ENCODE measurements at regions not wholly inside any gene's neighbourhood (a gene's known extent, or its start where the extent isn't known, plus 50 kb on each side); places are given as distances from the start of the nearest gene placed in this dataset.

DNA sequence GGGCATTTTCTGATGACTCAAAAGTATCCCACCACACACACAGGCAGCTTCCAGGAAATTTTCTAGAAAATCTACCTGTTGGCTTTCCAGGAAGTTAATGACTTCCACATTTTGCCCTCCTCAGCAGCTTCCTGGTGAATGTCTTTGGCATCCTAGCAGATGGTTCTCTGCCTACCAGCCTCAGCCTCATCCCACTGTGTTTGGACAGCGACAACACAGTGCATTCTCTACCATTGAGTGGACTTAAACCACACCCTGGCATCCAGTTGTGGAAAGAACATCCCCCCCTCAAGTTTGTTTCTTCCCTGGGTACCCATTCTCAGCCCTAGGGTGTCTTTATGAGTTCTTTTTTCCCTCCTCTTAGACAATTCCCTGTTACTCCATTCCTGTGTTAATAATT lies 50.8 kb upstream of the GADL1 start:
- no peaks in the 10 kb centered on the region for H3K27me3 ChIP-seq (ENCODE audit: insufficient read depth, low read length)
- no peak overlapping the region for H3K4me3 ChIP-seq (ENCODE audit: low read length)
- peaks cover 7% of the 10 kb centered on the region for H3K4me1 ChIP-seq (ENCODE audit: insufficient read depth, low read length)
- H3K9me3 ChIP-seq (ENCODE audit: low read depth, low read length): no peaks in the 10 kb centered on the region

DNA sequence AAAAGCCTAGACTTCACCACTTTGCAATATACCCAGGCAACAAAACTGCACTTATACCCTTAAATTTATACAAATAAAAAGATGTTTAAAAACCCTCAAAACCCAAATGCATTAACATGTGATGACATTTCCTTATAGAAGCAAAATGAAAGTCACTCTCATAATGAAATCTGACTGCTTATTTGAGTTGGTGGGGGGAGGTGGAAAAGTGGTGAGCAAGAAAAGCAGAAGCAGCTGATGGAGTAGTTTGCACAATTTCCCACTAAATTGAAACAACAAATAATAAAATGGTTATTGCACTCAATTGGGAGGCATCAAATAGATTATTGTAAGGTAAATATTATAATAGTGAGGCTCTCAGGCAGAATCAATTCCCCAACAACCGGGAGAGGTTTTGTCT lies 54.0 kb upstream of the GADL1 start:
- Histone ChIP-seq H3K27me3 (ENCODE audit: insufficient read depth, low read length) (no peaks in the 10 kb centered on the region), H3K4me3 (ENCODE audit: low read length) (no peak overlapping the region), H3K4me1 (ENCODE audit: insufficient read depth, low read length) (peaks cover 7% of the 10 kb centered on the region), H3K9me3 (ENCODE audit: low read depth, low read length) (no peaks in the 10 kb centered on the region)

DNA sequence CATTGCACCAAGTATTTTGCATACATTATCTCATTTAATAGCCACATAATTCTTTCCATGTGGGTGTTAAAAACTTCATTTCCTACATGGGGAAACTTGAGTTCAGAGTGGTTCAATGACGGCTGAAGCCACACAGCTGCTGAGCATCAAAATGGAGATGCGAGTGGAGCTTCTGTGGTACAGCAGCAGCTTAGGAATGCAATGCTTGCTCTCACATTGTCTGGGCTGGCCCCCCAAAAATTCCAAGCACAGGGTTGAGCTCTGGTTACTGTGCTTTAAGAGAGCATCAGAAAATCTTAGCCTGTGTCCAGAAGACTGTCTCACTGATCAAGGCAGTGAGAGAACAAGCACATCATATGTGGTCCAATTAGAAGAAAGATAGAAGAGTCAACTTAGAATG lies 57.4 kb upstream of the GADL1 start:
- no peaks in the 10 kb centered on the region for H3K9me3 ChIP-seq (ENCODE audit: low read depth, low read length)
- H3K4me3 ChIP-seq (ENCODE audit: low read length): no peak overlapping the region
- H3K4me1 ChIP-seq (ENCODE audit: insufficient read depth, low read length): peaks cover 7% of the 10 kb centered on the region
- H3K27me3 ChIP-seq (ENCODE audit: insufficient read depth, low read length): no peaks in the 10 kb centered on the region

DNA sequence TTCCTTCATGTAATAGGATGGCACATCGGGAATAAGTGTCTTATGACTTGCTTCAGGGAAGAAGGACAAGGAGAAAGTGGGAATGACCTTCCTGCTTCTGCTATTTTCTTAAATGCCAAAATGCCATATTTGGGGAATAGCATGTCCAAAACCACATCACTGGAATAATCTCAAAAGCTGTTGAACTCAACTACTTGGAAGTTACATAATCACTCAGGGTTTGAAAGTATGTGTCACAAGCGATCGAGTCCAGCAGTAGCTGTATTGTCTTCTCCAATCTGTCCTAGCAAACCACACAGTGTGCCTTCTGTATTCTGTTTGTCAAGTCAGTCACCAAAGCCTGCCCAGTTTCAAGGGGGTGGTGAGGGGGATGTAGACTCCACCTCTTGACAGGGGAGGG lies 58.3 kb upstream of the GADL1 start:
- Histone ChIP-seq H3K9me3 (ENCODE audit: low read depth, low read length) (no peaks in the 10 kb centered on the region), H3K27me3 (ENCODE audit: insufficient read depth, low read length) (no peaks in the 10 kb centered on the region), H3K4me3 (ENCODE audit: low read length) (no peak overlapping the region), H3K4me1 (ENCODE audit: insufficient read depth, low read length) (peaks cover 7% of the 10 kb centered on the region)

DNA sequence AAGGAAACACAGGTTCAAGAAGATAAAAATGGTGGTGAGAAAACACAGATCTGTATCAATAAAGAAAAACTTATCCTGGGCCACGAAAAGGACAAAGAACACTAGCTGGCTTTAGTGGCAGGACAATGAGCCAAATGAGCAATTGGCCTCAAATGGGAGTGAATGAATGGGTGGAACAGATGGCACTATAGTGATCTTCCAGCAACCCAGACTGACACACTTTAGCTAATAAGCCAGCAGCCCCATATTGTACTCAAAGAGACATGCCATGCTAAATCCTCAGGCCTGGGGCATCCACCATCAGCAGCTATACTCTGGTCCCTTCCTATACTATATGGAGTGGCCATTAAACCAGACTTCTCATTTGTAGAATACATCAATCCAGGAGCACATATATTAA lies 60.0 kb upstream of the GADL1 start:
- H3K9me3 ChIP-seq (ENCODE audit: low read depth, low read length): peaks cover 7% of the 10 kb centered on the region
- no peaks in the 10 kb centered on the region for H3K27me3 ChIP-seq (ENCODE audit: insufficient read depth, low read length)
- no peak overlapping the region for H3K4me3 ChIP-seq (ENCODE audit: low read length)
- no peaks in the 10 kb centered on the region for H3K4me1 ChIP-seq (ENCODE audit: insufficient read depth, low read length)

DNA sequence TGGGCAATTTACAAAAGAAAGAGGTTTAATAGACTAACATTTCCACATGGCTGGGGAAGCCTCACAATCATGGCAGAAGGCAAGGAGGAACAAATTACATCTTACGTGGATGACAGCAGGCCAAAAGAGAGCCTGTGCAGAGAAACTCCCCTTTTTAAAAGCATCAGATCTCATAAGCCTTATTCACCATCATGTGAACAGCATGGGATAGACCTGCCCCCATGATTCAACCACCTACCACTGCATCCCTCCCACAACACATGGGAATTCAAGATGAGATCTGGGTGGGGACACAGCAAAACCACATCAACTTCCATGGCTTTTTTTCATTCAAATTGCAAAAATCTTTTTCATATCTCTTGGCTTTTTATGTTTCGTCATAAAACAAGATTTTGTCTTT lies 67.6 kb upstream of the GADL1 start:
- Histone ChIP-seq H3K4me3 (ENCODE audit: low read length) (no peak overlapping the region), H3K9me3 (ENCODE audit: low read depth, low read length) (peaks cover 7% of the 10 kb centered on the region), H3K27me3 (ENCODE audit: insufficient read depth, low read length) (peaks cover 5% of the 10 kb centered on the region), H3K4me1 (ENCODE audit: insufficient read depth, low read length) (no peaks in the 10 kb centered on the region)

DNA sequence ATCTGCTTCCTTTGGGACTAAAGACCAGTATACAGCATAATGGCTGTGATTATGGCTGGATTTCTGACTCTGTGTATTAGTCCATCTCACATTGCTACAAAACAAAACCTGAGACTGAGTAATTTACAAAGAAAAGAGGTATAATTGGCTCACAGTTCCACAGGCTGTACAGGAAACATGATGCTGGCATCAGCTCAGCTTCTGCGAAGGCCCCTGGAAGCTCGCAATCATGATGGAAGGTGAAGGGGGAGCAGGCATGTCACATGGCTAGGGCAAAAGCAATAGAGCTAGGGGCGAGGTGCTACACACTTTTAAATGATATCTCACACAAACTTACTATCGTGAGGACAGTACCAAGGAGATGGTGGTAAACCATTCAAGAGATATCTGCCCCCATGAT lies 68.0 kb upstream of the GADL1 start:
- Histone ChIP-seq H3K4me3 (ENCODE audit: low read length) (no peak overlapping the region), H3K4me1 (ENCODE audit: insufficient read depth, low read length) (no peaks in the 10 kb centered on the region), H3K27me3 (ENCODE audit: insufficient read depth, low read length) (peaks cover 5% of the 10 kb centered on the region), H3K9me3 (ENCODE audit: low read depth, low read length) (peaks cover 7% of the 10 kb centered on the region)

DNA sequence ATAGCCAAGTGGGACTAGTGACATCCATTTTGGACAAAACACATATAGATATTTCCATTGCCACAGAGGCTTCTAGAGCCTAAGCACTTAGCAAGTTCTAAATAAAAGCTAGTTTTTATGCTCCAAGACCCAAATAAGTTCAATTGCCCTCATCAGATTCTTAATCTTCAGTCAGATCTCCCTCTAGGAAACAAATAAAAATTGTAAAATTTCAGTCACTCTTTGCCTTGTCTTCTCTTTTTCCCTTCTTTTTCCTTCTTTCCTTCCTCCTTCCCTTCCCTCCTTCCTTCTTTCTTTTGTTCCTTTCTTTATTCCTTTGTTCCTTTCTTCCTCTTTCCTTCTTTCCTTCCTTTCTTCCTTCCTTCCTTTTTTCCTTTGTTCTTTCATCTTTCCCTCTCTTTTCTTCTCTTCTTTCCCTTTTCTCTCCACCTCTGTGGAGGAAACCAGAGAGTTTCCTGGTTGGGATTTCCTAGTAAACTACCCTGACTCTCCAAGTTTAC lies 68.8 kb upstream of the GADL1 start:
- H3K4me1 ChIP-seq (ENCODE audit: insufficient read depth, low read length): no peaks in the 10 kb centered on the region
- H3K27me3 ChIP-seq (ENCODE audit: insufficient read depth, low read length): peaks cover 5% of the 10 kb centered on the region
- H3K9me3 ChIP-seq (ENCODE audit: low read depth, low read length): peaks cover 7% of the 10 kb centered on the region

DNA sequence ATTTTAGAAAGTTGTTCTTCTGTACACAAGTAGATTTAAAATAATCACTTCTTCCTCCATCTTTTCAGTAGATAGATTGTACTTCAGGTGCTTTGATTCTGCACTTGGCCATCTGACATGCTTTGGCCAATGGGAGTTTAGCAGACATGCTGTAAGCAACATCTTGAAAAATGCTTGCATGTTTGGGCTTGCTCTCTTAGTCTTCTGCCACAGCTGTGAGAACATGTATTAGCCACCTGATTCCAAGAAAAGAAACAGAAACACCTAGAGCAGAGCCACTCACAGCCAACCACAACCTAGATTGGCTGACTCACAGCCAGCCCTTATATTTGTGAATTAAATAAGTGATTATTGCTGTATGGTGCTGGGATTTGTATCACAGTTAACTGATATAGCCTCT lies 70.2 kb upstream of the GADL1 start:
- H3K27me3 ChIP-seq (ENCODE audit: insufficient read depth, low read length): peaks cover 5% of the 10 kb centered on the region
- H3K9me3 ChIP-seq (ENCODE audit: low read depth, low read length): no peaks in the 10 kb centered on the region
- H3K4me3 ChIP-seq (ENCODE audit: low read length): no peak overlapping the region
- H3K4me1 ChIP-seq (ENCODE audit: insufficient read depth, low read length): no peaks in the 10 kb centered on the region

More for the DNA sequence above, 68.8 kb upstream of the GADL1 start:
- no peak overlapping the region for H3K4me3 ChIP-seq (ENCODE audit: low read length)

DNA sequence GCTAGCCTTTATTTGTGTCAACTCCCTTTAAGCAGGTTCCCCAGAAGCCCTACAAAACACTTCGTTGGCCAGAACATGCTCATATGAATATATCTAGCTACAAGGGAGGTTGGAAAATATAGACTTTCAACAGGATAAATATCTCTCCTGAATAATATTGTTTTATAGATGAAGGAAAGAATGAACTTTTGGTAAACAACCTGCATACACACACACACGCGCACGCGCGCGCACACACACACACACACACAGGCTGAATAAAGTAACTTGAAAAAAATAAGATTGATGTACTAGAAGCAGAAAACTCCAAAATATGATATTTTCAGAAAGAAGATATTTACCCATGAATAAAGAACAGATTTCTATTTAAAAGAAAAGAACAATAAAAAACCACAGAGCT lies 72.4 kb upstream of the GADL1 start:
- Histone ChIP-seq H3K4me1 (ENCODE audit: insufficient read depth, low read length) (no peaks in the 10 kb centered on the region), H3K27me3 (ENCODE audit: insufficient read depth, low read length) (peaks cover 5% of the 10 kb centered on the region), H3K9me3 (ENCODE audit: low read depth, low read length) (no peaks in the 10 kb centered on the region), H3K4me3 (ENCODE audit: low read length) (no peak overlapping the region)

DNA sequence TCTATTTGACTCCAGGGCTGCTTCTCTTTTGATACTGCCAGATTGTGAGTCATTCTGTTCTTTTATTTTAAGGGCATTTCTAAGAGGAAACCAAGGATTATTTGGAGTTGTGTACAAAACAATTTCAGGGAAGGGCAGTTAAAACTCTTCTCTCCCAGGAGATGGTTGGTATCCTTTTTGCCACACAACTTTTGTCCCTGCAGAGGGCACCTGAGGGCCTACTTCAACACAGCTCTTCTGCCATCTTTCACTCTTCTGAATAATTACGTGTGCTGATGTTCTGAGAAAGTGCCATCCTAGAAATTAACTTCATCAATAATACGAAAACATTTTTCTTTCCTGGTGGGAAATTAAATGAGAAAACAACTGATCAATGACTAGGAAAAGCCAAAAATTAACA lies 75.7 kb upstream of the GADL1 start:
- no peaks in the 10 kb centered on the region for H3K9me3 ChIP-seq (ENCODE audit: low read depth, low read length)

DNA sequence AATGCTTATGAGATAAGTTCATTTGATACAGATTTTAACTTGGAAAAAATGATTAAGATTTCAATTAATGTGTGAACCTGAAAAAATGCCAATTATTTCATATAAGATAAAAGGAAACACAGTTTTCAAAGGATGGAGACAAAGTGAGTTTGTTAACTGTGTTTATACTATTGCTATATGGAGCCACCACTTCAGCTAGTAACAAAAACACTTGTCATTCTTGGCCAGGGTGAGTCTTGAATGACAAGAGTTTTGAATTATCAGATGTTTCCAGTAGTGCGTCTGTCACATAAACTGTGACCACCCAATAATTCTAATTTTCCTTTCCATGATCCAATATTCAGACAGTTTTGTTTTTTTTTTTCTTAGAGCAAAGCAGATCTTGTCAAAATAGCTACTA lies 78.0 kb upstream of the GADL1 start:
- Histone ChIP-seq H3K9me3 (ENCODE audit: low read depth, low read length) (no peaks in the 10 kb centered on the region), H3K4me3 (ENCODE audit: low read length) (no peak overlapping the region), H3K27me3 (ENCODE audit: insufficient read depth, low read length) (no peaks in the 10 kb centered on the region), H3K4me1 (ENCODE audit: insufficient read depth, low read length) (no peaks in the 10 kb centered on the region)

More for the DNA sequence above, 75.7 kb upstream of the GADL1 start:
- H3K4me3 ChIP-seq (ENCODE audit: low read length): no peak overlapping the region
- no peaks in the 10 kb centered on the region for H3K27me3 ChIP-seq (ENCODE audit: insufficient read depth, low read length)
- H3K4me1 ChIP-seq (ENCODE audit: insufficient read depth, low read length): no peaks in the 10 kb centered on the region

DNA sequence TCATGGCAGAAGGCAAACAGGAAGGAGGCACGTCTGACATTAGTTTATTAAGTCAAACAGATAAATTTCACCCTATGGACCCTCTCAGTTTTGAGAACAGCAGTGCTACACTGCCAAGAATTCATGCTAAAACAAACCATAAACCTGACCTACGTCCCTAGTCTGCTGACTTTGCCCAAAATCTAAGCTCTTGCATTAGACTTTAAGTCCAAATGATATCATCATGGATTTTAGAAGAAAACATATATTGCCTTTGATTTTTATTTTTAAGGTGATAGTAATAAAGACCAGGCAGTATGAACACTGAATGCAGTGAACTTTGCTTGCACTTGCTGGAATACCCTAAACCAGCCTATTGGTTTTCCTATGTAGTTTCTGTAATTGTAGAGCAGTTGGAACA lies 79.6 kb upstream of the GADL1 start:
- Histone ChIP-seq H3K9me3 (ENCODE audit: low read depth, low read length) (no peaks in the 10 kb centered on the region), H3K27me3 (ENCODE audit: insufficient read depth, low read length) (no peaks in the 10 kb centered on the region), H3K4me3 (ENCODE audit: low read length) (no peak overlapping the region), H3K4me1 (ENCODE audit: insufficient read depth, low read length) (no peaks in the 10 kb centered on the region)

DNA sequence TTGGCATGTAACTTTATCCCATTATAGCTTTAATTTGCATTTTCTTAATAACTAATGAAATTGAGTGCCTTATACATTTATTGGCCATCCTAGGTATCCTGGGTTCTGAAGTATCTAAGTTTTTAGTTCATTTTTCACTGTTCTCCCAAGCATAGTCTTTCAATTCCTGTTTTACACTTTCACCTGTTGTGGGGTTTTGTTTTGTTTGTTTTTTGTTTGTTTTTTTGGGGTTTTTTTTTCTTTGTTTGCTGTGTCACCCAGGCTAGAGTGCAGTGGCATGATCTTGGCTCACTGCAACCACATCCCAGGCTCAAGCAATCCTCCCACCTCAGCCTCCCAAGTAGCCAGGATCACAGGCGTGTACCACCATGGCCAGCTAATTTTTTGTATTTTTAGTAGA lies 83.1 kb upstream of the GADL1 start:
- Histone ChIP-seq H3K4me1 (ENCODE audit: insufficient read depth, low read length) (no peaks in the 10 kb centered on the region), H3K4me3 (ENCODE audit: low read length) (no peak overlapping the region), H3K9me3 (ENCODE audit: low read depth, low read length) (no peaks in the 10 kb centered on the region), H3K27me3 (ENCODE audit: insufficient read depth, low read length) (no peaks in the 10 kb centered on the region)

DNA sequence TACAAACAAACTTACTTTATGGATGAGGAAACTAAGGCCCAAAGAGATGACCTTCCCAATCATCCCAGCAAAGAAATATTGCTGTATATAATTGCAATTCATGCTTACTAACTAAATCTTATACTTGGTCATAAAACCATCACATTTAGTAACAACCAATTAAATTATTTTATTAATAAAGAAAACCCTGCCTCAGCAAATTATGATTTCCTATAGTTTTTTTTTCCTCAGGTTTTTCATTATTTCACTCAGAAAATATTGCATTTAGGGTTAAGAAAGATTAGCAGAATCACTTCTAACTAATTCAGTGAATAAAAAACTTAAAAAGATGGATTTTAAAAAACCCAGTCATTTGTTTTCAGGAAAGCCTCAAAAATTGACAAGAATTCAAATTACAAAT lies 86.5 kb upstream of the GADL1 start:
- H3K4me3 ChIP-seq (ENCODE audit: low read length): no peak overlapping the region
- H3K27me3 ChIP-seq (ENCODE audit: insufficient read depth, low read length): no peaks in the 10 kb centered on the region
- H3K4me1 ChIP-seq (ENCODE audit: insufficient read depth, low read length): no peaks in the 10 kb centered on the region
- no peaks in the 10 kb centered on the region for H3K9me3 ChIP-seq (ENCODE audit: low read depth, low read length)

DNA sequence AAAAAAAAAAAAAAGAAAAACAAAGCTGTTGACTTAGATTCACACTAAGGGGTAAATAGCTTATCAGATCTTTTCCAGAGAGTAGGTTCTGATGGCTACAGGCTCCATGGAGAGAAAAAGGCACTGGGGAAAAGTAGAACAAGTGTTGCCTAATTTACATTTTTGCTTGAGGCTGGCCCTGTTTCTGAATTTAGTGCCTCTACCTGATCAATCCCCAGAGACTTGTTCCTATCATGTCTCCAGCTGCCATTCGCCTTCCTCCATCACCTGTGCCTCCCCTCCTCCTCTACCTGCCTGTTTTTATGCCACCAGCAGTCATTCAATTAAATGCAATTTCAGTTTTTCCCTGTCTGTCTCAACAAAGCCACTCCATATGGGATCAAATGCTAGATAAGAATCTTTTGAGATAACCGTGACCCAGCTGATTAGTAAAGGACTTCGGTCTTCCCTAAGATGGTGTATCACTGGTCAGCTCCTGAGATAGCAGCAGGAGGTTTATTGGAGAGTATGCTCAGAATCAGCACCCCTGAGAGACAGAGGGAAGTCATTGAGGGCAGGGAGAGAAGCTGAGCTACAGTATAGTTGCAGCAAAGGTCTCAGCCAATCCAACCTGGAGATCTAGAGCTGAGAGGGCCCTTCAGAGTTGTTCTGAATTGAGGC lies 88.1 kb upstream of the GADL1 start:
- no peaks in the 10 kb centered on the region for H3K9me3 ChIP-seq (ENCODE audit: low read depth, low read length)

More for the DNA sequence above, 88.1 kb upstream of the GADL1 start:
- Histone ChIP-seq H3K4me3 (ENCODE audit: low read length) (no peak overlapping the region), H3K4me1 (ENCODE audit: insufficient read depth, low read length) (no peaks in the 10 kb centered on the region), H3K27me3 (ENCODE audit: insufficient read depth, low read length) (no peaks in the 10 kb centered on the region)
